ENCODE measurements at regions not wholly inside any gene's neighbourhood (a gene's known extent, or its start where the extent isn't known, plus 50 kb on each side); places are given as distances from the start of the nearest gene placed in this dataset.

DNA sequence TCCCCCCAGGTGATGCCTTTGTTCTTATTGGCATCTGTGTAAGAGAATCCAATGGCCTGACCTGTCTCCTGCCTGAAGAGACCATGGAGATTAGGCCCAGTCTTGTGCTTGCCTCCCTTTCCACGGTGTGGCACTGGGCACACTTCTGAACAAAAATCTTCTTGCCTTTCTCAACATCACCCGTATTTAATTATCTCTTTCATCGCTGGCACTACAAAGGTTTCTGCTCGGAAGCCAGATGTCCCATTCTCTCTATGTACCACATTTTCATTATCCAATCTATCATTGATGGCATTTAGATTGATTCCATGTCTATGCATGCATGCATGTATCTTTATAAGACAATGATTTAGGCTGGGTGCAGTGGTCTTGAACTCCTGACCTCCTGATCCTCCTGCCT, 74.3 kb downstream of the SLC25A15 start:
- POLR2A ChIA-PET = no interaction called here
- TF ChIP-seq, protein P1, sequence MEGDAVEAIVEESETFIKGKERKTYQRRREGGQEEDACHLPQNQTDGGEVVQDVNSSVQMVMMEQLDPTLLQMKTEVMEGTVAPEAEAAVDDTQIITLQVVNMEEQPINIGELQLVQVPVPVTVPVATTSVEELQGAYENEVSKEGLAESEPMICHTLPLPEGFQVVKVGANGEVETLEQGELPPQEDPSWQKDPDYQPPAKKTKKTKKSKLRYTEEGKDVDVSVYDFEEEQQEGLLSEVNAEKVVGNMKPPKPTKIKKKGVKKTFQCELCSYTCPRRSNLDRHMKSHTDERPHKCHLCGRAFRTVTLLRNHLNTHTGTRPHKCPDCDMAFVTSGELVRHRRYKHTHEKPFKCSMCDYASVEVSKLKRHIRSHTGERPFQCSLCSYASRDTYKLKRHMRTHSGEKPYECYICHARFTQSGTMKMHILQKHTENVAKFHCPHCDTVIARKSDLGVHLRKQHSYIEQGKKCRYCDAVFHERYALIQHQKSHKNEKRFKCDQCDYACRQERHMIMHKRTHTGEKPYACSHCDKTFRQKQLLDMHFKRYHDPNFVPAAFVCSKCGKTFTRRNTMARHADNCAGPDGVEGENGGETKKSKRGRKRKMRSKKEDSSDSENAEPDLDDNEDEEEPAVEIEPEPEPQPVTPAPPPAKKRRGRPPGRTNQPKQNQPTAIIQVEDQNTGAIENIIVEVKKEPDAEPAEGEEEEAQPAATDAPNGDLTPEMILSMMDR (IDR thresholded peaks at IDR 0.05) = no peak
- no peak for ATAC-seq (ENCODE audit: poor library complexity)

DNA sequence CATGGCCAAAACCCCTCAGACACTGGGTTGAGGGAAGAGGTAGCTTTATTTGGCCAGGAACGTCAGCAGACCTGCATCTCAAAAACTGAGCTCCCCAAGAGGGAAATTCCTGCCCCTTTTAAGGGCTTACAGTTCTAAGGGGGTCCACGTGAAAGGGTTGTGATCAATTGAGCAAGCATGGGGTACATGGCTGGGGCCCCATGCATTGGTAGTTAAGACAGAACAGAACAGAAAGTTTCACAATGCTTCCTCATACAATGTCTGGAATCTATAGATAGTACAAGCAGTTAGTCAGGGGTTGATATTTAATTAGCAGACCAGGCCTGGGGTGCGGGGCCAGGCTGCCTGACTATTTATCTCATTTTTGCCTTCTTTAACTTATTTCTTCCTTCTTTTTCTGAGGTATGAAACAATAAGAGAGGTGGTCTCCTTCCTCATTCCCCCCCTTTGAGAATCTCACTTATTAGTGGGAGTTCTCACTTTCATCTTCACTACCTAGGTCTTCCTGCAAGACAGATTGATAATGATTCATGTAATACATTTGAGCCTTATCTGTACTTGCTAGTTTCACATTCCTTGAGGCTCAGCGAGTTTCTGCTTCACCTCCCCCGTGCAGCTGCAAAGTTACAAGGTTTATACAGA, 84.8 kb downstream of the SLC25A15 start:
- peaks cover 15% of the 10 kb centered on the region for H3K9me3 Mint-ChIP-seq
- H3K27me3 ChIP-seq (ENCODE audit: control insufficient read depth in 1 of 2, insufficient read depth in 2 of 2, low read length in 2 of 2) = no peaks in the 10 kb centered on the region
- H3K4me3 Mint-ChIP-seq = no peak overlapping the region
- no peak overlapping the region for H3K27ac Mint-ChIP-seq
- no peak for ATAC-seq (ENCODE audit: poor library complexity)
- intact Hi-C loops (cut with DNase I, micrococcal nuclease) = no loop called here
- peaks cover 30% of the 10 kb centered on the region for H3K36me3 ChIP-seq (ENCODE audit: insufficient read depth, low read length)
- H3K27me3 Mint-ChIP-seq = no peaks in the 10 kb centered on the region
- peaks cover 54 to 58% of the 10 kb centered on the region in 2 experiments for H3K9me3 ChIP-seq (ENCODE audit: control insufficient read depth in 1 of 2, insufficient read depth in 1 of 2, low read length in 2 of 2)
- ChIA-PET CTCF (no interaction called here), POLR2A (no interaction called here)
- peaks cover 92% of the 10 kb centered on the region for H3K36me3 Mint-ChIP-seq (ENCODE audit: low read depth)
- no peak overlapping the region for H3K27ac ChIP-seq (ENCODE audit: low read depth in 1 of 2, low read length in 2 of 2)
- H3K4me3 ChIP-seq (ENCODE audit: low read length) = no peak overlapping the region
- H3K4me1 Mint-ChIP-seq (ENCODE audit: low read depth) = no peaks in the 10 kb centered on the region
- TF ChIP-seq, protein P1 (IDR thresholded peaks at IDR 0.05) = no peak
- no peaks in the 10 kb centered on the region for H3K4me1 ChIP-seq (ENCODE audit: insufficient read depth, low read length)
- DNase-seq = peak in 1 of 14 experiments; percentile 6

More for the DNA sequence above, 74.3 kb downstream of the SLC25A15 start:
- no peaks in the 10 kb centered on the region for H3K27me3 Mint-ChIP-seq
- intact Hi-C loops (cut with DNase I, micrococcal nuclease) = no loop called here
- no peaks in the 10 kb centered on the region for H3K9me3 Mint-ChIP-seq
- no peaks in the 10 kb centered on the region for H3K9me3 ChIP-seq (ENCODE audit: control insufficient read depth in 1 of 2, insufficient read depth in 1 of 2, low read length in 2 of 2)
- H3K27me3 ChIP-seq (ENCODE audit: control insufficient read depth in 1 of 2, insufficient read depth in 2 of 2, low read length in 2 of 2) = no peaks in the 10 kb centered on the region
- H3K36me3 Mint-ChIP-seq (ENCODE audit: low read depth) = peaks cover 4% of the 10 kb centered on the region
- no peaks in the 10 kb centered on the region for H3K4me1 ChIP-seq (ENCODE audit: insufficient read depth, low read length)
- no peak overlapping the region for H3K27ac Mint-ChIP-seq
- no peaks in the 10 kb centered on the region for H3K4me1 Mint-ChIP-seq (ENCODE audit: low read depth)
- H3K36me3 ChIP-seq (ENCODE audit: insufficient read depth, low read length) = no peaks in the 10 kb centered on the region
- no peak for DNase-seq
- CTCF ChIA-PET = no interaction called here
- no peak overlapping the region for H3K4me3 ChIP-seq (ENCODE audit: low read length)
- H3K27ac ChIP-seq (ENCODE audit: low read depth in 1 of 2, low read length in 2 of 2) = no peak overlapping the region
- no peak overlapping the region for H3K4me3 Mint-ChIP-seq

DNA sequence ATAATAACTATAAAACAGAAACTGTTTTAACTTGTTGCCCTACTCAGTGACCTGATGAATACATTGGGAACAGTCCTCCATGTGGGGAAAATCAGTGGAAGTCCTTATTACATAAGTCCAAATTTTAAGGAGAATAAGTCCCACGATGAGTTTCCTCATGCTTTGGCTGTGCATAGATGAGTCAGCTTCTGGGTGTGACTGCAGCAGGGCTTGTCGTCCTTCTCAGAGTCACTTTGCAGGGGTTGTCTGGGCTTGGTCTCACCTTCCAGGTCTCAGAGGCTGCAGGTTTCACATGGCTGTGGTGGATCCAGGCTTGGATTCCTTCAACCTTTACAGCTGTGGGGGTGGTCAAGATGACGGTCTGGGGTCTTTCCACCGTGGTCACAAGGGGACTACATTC, 85.6 kb downstream of the SLC25A15 start:
- ChIA-PET POLR2A (no interaction called here), CTCF (no interaction called here)
- Histone ChIP-seq H3K4me1 (ENCODE audit: insufficient read depth, low read length) (no peaks in the 10 kb centered on the region), H3K36me3 (ENCODE audit: insufficient read depth, low read length) (peaks cover 38% of the 10 kb centered on the region), H3K27me3 (ENCODE audit: control insufficient read depth in 1 of 2, insufficient read depth in 2 of 2, low read length in 2 of 2) (no peaks in the 10 kb centered on the region), H3K4me3 (ENCODE audit: low read length) (no peak overlapping the region), H3K27ac (ENCODE audit: low read depth in 1 of 2, low read length in 2 of 2) (no peak overlapping the region), H3K9me3 (ENCODE audit: control insufficient read depth in 1 of 2, insufficient read depth in 1 of 2, low read length in 2 of 2) (peaks cover 53 to 61% of the 10 kb centered on the region in 2 experiments)
- H3K9me3 Mint-ChIP-seq = peaks cover 15% of the 10 kb centered on the region
- peaks cover 99% of the 10 kb centered on the region for H3K36me3 Mint-ChIP-seq (ENCODE audit: low read depth)
- H3K4me1 Mint-ChIP-seq (ENCODE audit: low read depth) = no peaks in the 10 kb centered on the region
- H3K27me3 Mint-ChIP-seq = no peaks in the 10 kb centered on the region
- no peak overlapping the region for H3K4me3 Mint-ChIP-seq
- ATAC-seq (ENCODE audit: poor library complexity) = no peak
- DNase-seq = no peak
- H3K27ac Mint-ChIP-seq = no peak overlapping the region
- TF ChIP-seq, protein P1 (IDR thresholded peaks at IDR 0.05) = no peak
- intact Hi-C loops (cut with DNase I, micrococcal nuclease) = no loop called here
